G401.6 (cell line): ENCODE measurements at regions not wholly inside any gene's neighbourhood (a gene's known extent, or its start where the extent isn't known, plus 50 kb on each side); places are given as distances from the start of the nearest gene placed in this dataset.
"Not testable (repeated sequence)": the region's sequence is repeated elsewhere in the genome, so short reads cannot be mapped to it uniquely, and the experiment has no call there.

Experiments
- FAIRE-seq: peaks from 2 replicates; lab custom pipeline; 2012; peaks lifted over from hg19 to GRCh38; lab: Jason Lieb, UNC

- not testable (repeated sequence) for FAIRE-seq
These were observed 54.3 kb upstream of the SHB start for GRCh38 chr9:38123359-38123758.

DNA sequence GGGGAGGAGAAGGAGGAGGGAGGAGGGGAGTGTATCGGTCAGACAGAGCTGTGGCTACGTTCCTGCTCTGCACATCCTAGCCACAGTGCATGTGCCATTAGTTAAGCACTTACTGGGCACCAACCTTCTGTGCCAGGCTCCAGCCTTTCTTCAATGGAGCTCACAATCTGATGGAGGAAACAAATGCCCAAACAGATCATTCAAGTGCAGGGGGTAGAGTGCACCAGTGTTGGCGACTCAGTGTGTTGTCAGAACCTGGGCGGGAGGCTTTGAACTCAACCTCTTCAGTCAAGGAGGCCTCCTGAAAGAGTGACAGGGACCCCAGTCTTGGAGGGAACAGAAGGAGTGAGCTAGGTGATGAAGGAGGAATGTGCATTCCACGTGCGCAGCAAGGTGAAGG is 51.9 kb upstream of the SHB start:
- FAIRE-seq: no peak

- FAIRE-seq: no peak
These were observed 50.7 kb upstream of the SHB start for GRCh38 chr9:38119560-38120236.

DNA sequence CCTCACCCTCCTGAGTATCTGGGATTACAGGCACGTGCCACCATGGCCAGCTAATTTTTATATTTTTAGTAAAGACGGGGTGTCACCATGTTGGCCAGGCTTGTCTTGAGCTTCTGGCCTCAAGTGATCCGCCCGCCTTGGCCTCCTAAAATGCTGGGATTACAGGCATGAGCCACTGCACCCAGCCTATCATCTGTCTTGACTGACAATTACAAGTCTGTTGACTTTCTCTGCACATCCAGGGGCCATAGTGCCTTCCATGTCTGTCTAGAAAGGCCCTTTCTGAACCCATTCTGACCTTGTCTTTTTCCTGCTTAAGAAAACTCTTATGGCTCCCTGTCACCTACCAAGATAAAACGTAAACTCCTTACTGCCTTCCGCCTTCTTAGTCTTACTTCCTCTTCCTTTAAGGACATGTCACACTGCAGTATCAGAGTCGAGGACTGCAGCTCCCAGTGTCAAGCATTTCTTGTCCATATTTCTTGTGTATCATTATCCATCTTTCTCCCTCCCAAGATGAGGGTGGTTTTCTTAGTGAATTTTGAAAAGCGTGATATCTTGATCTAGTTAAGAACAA is 49.9 kb upstream of the SHB start:
- no peak for FAIRE-seq
